IPS-20b (cell line): ENCODE measurements at regions not wholly inside any gene's neighbourhood (a gene's known extent, or its start where the extent isn't known, plus 50 kb on each side); places are given as distances from the start of the nearest gene placed in this dataset.
"Not testable (repeated sequence)": the region's sequence is repeated elsewhere in the genome, so short reads cannot be mapped to it uniquely, and the experiment has no call there.

Experiments
- H3K27ac ChIP-seq: one replicate; pipeline ENCODE4 v1.5.1; 2013; ENCODE audit warnings: low read length
- H3K27me3 ChIP-seq: 2 replicates; pipeline ENCODE4 v1.6.1; 2013; ENCODE audit warnings: mild to moderate bottlenecking, low read length, inconsistent platforms; ENCODE audit not compliant: insufficient read depth
- H3K36me3 ChIP-seq: 2 replicates; pipeline ENCODE4 v1.6.1; 2013; ENCODE audit warnings: low read depth, mild to moderate bottlenecking, inconsistent platforms, low read length, moderate library complexity; ENCODE audit not compliant: insufficient read depth
- H3K4me1 ChIP-seq: 2 replicates; pipeline ENCODE4 v1.6.1; 2013; ENCODE audit warnings: mild to moderate bottlenecking, control low read depth, inconsistent platforms, low read length, moderate library complexity; ENCODE audit not compliant: insufficient read depth
- H3K4me3 ChIP-seq: 2 replicates; pipeline ENCODE4 v1.5.1; 2013; ENCODE audit warnings: mild to moderate bottlenecking, low read length, inconsistent platforms
- H3K9ac ChIP-seq: 2 replicates; pipeline ENCODE4 v1.6.1; 2013; ENCODE audit warnings: low read depth, mild to moderate bottlenecking, inconsistent platforms, low read length, moderate library complexity
- H3K9me3 ChIP-seq: 2 replicates; pipeline ENCODE4 v1.6.1; 2013; ENCODE audit warnings: mild to moderate bottlenecking, low read depth, low read length, inconsistent platforms; ENCODE audit not compliant: insufficient read depth

GRCh38 chr7:73204898-73205297 lies 103.7 kb downstream of the NSUN5 start:
- not testable (repeated sequence) for H3K4me3 ChIP-seq, H3K27ac ChIP-seq, H3K9ac ChIP-seq, H3K27me3 ChIP-seq, H3K9me3 ChIP-seq, H3K36me3 ChIP-seq, H3K4me1 ChIP-seq

- not testable (repeated sequence) for H3K4me3 ChIP-seq, H3K9ac ChIP-seq, H3K27me3 ChIP-seq, H3K4me1 ChIP-seq, H3K36me3 ChIP-seq, H3K9me3 ChIP-seq, H3K27ac ChIP-seq
Measured at GRCh38 chr7:73203312-73203711, 105.3 kb downstream of the NSUN5 start.

GRCh38 chr7:73201264-73201663 lies 107.4 kb downstream of the NSUN5 start:
- H3K9ac ChIP-seq, H3K27ac ChIP-seq, H3K4me1 ChIP-seq, H3K4me3 ChIP-seq, H3K9me3 ChIP-seq, H3K36me3 ChIP-seq, H3K27me3 ChIP-seq: not testable (repeated sequence)

GRCh38 chr7:73200518-73201099 lies 108.0 kb downstream of the NSUN5 start:
- H3K9ac ChIP-seq, H3K4me1 ChIP-seq, H3K9me3 ChIP-seq, H3K27me3 ChIP-seq, H3K4me3 ChIP-seq, H3K36me3 ChIP-seq, H3K27ac ChIP-seq: not testable (repeated sequence)

GRCh38 chr7:73193991-73194390 lies 108.2 kb upstream of the SPDYE9 start:
- H3K4me1 ChIP-seq, H3K36me3 ChIP-seq, H3K9ac ChIP-seq, H3K27ac ChIP-seq, H3K9me3 ChIP-seq, H3K4me3 ChIP-seq, H3K27me3 ChIP-seq: not testable (repeated sequence)

GRCh38 chr7:73190483-73191155 lies 104.8 kb upstream of the SPDYE9 start:
- not testable (repeated sequence) for H3K27me3 ChIP-seq, H3K4me1 ChIP-seq, H3K4me3 ChIP-seq, H3K9me3 ChIP-seq, H3K36me3 ChIP-seq, H3K27ac ChIP-seq, H3K9ac ChIP-seq

GRCh38 chr7:73188287-73188686 lies 102.4 kb upstream of the SPDYE9 start:
- not testable (repeated sequence) for H3K9ac ChIP-seq, H3K9me3 ChIP-seq, H3K27me3 ChIP-seq, H3K4me1 ChIP-seq, H3K36me3 ChIP-seq, H3K27ac ChIP-seq, H3K4me3 ChIP-seq

- not testable (repeated sequence) for H3K27ac ChIP-seq, H3K9ac ChIP-seq, H3K4me3 ChIP-seq, H3K4me1 ChIP-seq, H3K9me3 ChIP-seq, H3K36me3 ChIP-seq, H3K27me3 ChIP-seq
Measured at GRCh38 chr7:73186589-73187309, 100.9 kb upstream of the SPDYE9 start.

GRCh38 chr7:73176813-73177212 lies 91.0 kb upstream of the SPDYE9 start:
- H3K27me3 ChIP-seq, H3K9ac ChIP-seq, H3K36me3 ChIP-seq, H3K4me3 ChIP-seq, H3K4me1 ChIP-seq, H3K27ac ChIP-seq, H3K9me3 ChIP-seq: not testable (repeated sequence)

GRCh38 chr7:73175322-73175721 lies 89.5 kb upstream of the SPDYE9 start:
- H3K36me3 ChIP-seq, H3K4me1 ChIP-seq, H3K27ac ChIP-seq, H3K27me3 ChIP-seq, H3K4me3 ChIP-seq, H3K9ac ChIP-seq, H3K9me3 ChIP-seq: not testable (repeated sequence)

GRCh38 chr7:73170902-73171301 lies 85.1 kb upstream of the SPDYE9 start:
- H3K4me3 ChIP-seq, H3K9ac ChIP-seq, H3K27ac ChIP-seq, H3K9me3 ChIP-seq, H3K27me3 ChIP-seq, H3K4me1 ChIP-seq, H3K36me3 ChIP-seq: not testable (repeated sequence)

GRCh38 chr7:73170415-73170814 lies 84.6 kb upstream of the SPDYE9 start:
- H3K4me1 ChIP-seq, H3K27ac ChIP-seq, H3K27me3 ChIP-seq, H3K9ac ChIP-seq, H3K36me3 ChIP-seq, H3K9me3 ChIP-seq, H3K4me3 ChIP-seq: not testable (repeated sequence)
